GM12892 (cell line): ENCODE measurements at regions not wholly inside any gene's neighbourhood (a gene's known extent, or its start where the extent isn't known, plus 50 kb on each side); places are given as distances from the start of the nearest gene placed in this dataset.

Experiments
- DNase-seq: peaks from one replicate; pipeline ENCODE4 v3.0.0; 2011; ENCODE audit not compliant: insufficient read length
- FAIRE-seq: peaks from 2 replicates; lab custom pipeline; 2011; peaks lifted over from hg19 to GRCh38; lab: Jason Lieb, UNC
- POLR2A ChIP-seq: IDR thresholded peaks from 2 replicates; pipeline ENCODE4 v1.6.1; 2011; ENCODE audit warnings: low read depth, low read length, control low read depth
- POLR2AphosphoS5 ChIP-seq: IDR thresholded peaks from 2 replicates; pipeline ENCODE4 v1.6.1; 2011; ENCODE audit warnings: low read depth, low read length, control low read depth
- TAF1 ChIP-seq: IDR thresholded peaks from 2 replicates; pipeline ENCODE4 v1.6.1; 2011; ENCODE audit warnings: low read depth, mild to moderate bottlenecking, control low read depth, low read length, borderline replicate concordance

- TF ChIP-seq POLR2AphosphoS5 (no peak), POLR2A (no peak), TAF1 (no peak)
- FAIRE-seq (no peak), DNase-seq (no peak)
Observed at GRCh38 chr2:11057031-11057430, 98.2 kb upstream of the SLC66A3 start.

GRCh38 chr2:11058129-11058528, 97.1 kb upstream of the SLC66A3 start:
- FAIRE-seq, result no peak
- TF ChIP-seq POLR2AphosphoS5, result no peak
- TF ChIP-seq POLR2A, result no peak
- TF ChIP-seq TAF1, result no peak

GRCh38 chr2:11060376-11061169, 94.7 kb upstream of the SLC66A3 start:
- DNase-seq (no peak), FAIRE-seq (no peak)
- TF ChIP-seq POLR2AphosphoS5 (no peak), POLR2A (no peak), TAF1 (no peak)

More at GRCh38 chr2:11058129-11058528, 97.1 kb upstream of the SLC66A3 start:
- DNase-seq, result no peak

GRCh38 chr2:11065833-11066485, 89.3 kb upstream of the SLC66A3 start:
- no peak for FAIRE-seq
- no peak for DNase-seq
- TF ChIP-seq POLR2A, result no peak
- no peak for TF ChIP-seq TAF1

GRCh38 chr2:11067221-11068078, 87.8 kb upstream of the SLC66A3 start:
- no peak for FAIRE-seq
- no peak for DNase-seq
- TF ChIP-seq POLR2A (no peak), POLR2AphosphoS5 (no peak), TAF1 (no peak)

GRCh38 chr2:11068079-11068741, 87.1 kb upstream of the SLC66A3 start:
- FAIRE-seq (no peak), DNase-seq (no peak)
- TF ChIP-seq TAF1 (no peak), POLR2AphosphoS5 (no peak), POLR2A (no peak)

GRCh38 chr2:11068856-11069526, 86.3 kb upstream of the SLC66A3 start:
- DNase-seq (no peak), FAIRE-seq (no peak)
- TF ChIP-seq POLR2AphosphoS5 (no peak), POLR2A (no peak), TAF1 (no peak)

GRCh38 chr2:11069566-11070185, 85.6 kb upstream of the SLC66A3 start:
- no peak for FAIRE-seq
- DNase-seq, result no peak
- TF ChIP-seq POLR2A (no peak), TAF1 (no peak), POLR2AphosphoS5 (no peak)

- TF ChIP-seq TAF1 (no peak), POLR2A (no peak), POLR2AphosphoS5 (no peak)
- DNase-seq, result no peak
- no peak for FAIRE-seq
Observed at GRCh38 chr2:11071211-11071610, 84.1 kb upstream of the SLC66A3 start.

GRCh38 chr2:11071939-11072338, 83.3 kb upstream of the SLC66A3 start:
- no peak for FAIRE-seq
- DNase-seq, result no peak
- TF ChIP-seq POLR2AphosphoS5 (no peak), TAF1 (no peak)
